ENCODE measurements at regions not wholly inside any gene's neighbourhood (a gene's known extent, or its start where the extent isn't known, plus 50 kb on each side); places are given as distances from the start of the nearest gene placed in this dataset.

- no peaks in the 10 kb centered on the region for H3K27me3 ChIP-seq (ENCODE audit: control insufficient read depth, insufficient read depth, low read length)
- POLR2A ChIA-PET: no interaction called here
- CTCF ChIA-PET: interaction anchor here (0.8 kb wide), 1 partner anchor 10 kb away, joined by 3 read pairs; no protein-coding TSS in a partner anchor
- H3K36me3 ChIP-seq (ENCODE audit: control insufficient read depth, insufficient read depth, low read length): no peaks in the 10 kb centered on the region
- no peak overlapping the region for H3K4me3 ChIP-seq (ENCODE audit: low read depth, low read length)
- no peak for TF ChIP-seq CTCF (IDR thresholded peaks at IDR 0.05; ENCODE audit: insufficient read depth, low read depth, low read length)
- DNase-seq (ENCODE audit: low read depth): no peak
Observed at GRCh38 chr10:4088354-4089066, 303.5 kb upstream of the KLF6 start.

- ChIA-PET POLR2A (no interaction called here), CTCF (no interaction called here)
- no peak for TF ChIP-seq CTCF (IDR thresholded peaks at IDR 0.05; ENCODE audit: insufficient read depth, low read depth, low read length)
- Histone ChIP-seq H3K4me3 (ENCODE audit: low read depth, low read length) (no peak overlapping the region), H3K36me3 (ENCODE audit: control insufficient read depth, insufficient read depth, low read length) (no peaks in the 10 kb centered on the region), H3K27me3 (ENCODE audit: control insufficient read depth, insufficient read depth, low read length) (no peaks in the 10 kb centered on the region)
- DNase-seq (ENCODE audit: low read depth): no peak
Observed at GRCh38 chr10:4086131-4086898, 301.3 kb upstream of the KLF6 start.

GRCh38 chr10:4083509-4084003, 298.5 kb upstream of the KLF6 start:
- Histone ChIP-seq H3K27me3 (ENCODE audit: control insufficient read depth, insufficient read depth, low read length) (no peaks in the 10 kb centered on the region), H3K4me3 (ENCODE audit: low read depth, low read length) (no peak overlapping the region), H3K36me3 (ENCODE audit: control insufficient read depth, insufficient read depth, low read length) (no peaks in the 10 kb centered on the region)
- ChIA-PET CTCF (interaction anchor here (0.7 to 1.9 kb wide), 3 partner anchors 9 to 40 kb away, joined by 3 to 6 read pairs (median 3); no protein-coding TSS in a partner anchor), POLR2A (interaction anchor here (0.7 kb wide), 1 partner anchor 113 kb away, joined by 4 read pairs; no protein-coding TSS in a partner anchor)
- no peak for DNase-seq (ENCODE audit: low read depth)
- TF ChIP-seq CTCF (IDR thresholded peaks at IDR 0.05; ENCODE audit: insufficient read depth, low read depth, low read length): no peak

GRCh38 chr10:4082861-4083260, 297.9 kb upstream of the KLF6 start:
- H3K4me3 ChIP-seq (ENCODE audit: low read depth, low read length): no peak overlapping the region
- no peaks in the 10 kb centered on the region for H3K36me3 ChIP-seq (ENCODE audit: control insufficient read depth, insufficient read depth, low read length)
- CTCF ChIA-PET: interaction anchor here (1.9 kb wide), 1 partner anchor 9 kb away, joined by 6 read pairs; no protein-coding TSS in a partner anchor
- no peaks in the 10 kb centered on the region for H3K27me3 ChIP-seq (ENCODE audit: control insufficient read depth, insufficient read depth, low read length)
- no peak for TF ChIP-seq CTCF (IDR thresholded peaks at IDR 0.05; ENCODE audit: insufficient read depth, low read depth, low read length)
- POLR2A ChIA-PET: interaction anchor here (0.6 kb wide), 1 partner anchor 342 kb away, joined by 14 read pairs; no protein-coding TSS in a partner anchor
- no peak for DNase-seq (ENCODE audit: low read depth)

GRCh38 chr10:4081685-4082111, 296.7 kb upstream of the KLF6 start:
- Histone ChIP-seq H3K27me3 (ENCODE audit: control insufficient read depth, insufficient read depth, low read length) (no peaks in the 10 kb centered on the region), H3K36me3 (ENCODE audit: control insufficient read depth, insufficient read depth, low read length) (no peaks in the 10 kb centered on the region), H3K4me3 (ENCODE audit: low read depth, low read length) (no peak overlapping the region)
- no peak for TF ChIP-seq CTCF (IDR thresholded peaks at IDR 0.05; ENCODE audit: insufficient read depth, low read depth, low read length)
- ChIA-PET CTCF (interaction anchor here (1.9 kb wide), 1 partner anchor 7 kb away, joined by 6 read pairs; no protein-coding TSS in a partner anchor), POLR2A (interaction anchor here (0.6 kb wide), 2 partner anchors 297 to 507 kb away, joined by 3 to 4 read pairs; partner anchors contain the start of gene KLF6)
- DNase-seq (ENCODE audit: low read depth): peak; percentile 46
